GM12873 (cell line): ENCODE measurements at regions not wholly inside any gene's neighbourhood (a gene's known extent, or its start where the extent isn't known, plus 50 kb on each side); places are given as distances from the start of the nearest gene placed in this dataset.

ENCODE experiments used
- CTCF ChIP-seq: IDR thresholded peaks from 2 replicates; pipeline ENCODE4 v1.5.1; 2012; ENCODE audit warnings: low read depth, mild to moderate bottlenecking, moderate library complexity, low read length, control low read depth; ENCODE audit not compliant: insufficient read depth; ENCODE audit errors: missing control alignments

GRCh38 chr21:31531967-31532366 lies 127.5 kb upstream of the SOD1 start:
- TF ChIP-seq CTCF: no peak

GRCh38 chr21:31530897-31531705 lies 128.4 kb upstream of the SOD1 start:
- TF ChIP-seq CTCF: no peak

DNA sequence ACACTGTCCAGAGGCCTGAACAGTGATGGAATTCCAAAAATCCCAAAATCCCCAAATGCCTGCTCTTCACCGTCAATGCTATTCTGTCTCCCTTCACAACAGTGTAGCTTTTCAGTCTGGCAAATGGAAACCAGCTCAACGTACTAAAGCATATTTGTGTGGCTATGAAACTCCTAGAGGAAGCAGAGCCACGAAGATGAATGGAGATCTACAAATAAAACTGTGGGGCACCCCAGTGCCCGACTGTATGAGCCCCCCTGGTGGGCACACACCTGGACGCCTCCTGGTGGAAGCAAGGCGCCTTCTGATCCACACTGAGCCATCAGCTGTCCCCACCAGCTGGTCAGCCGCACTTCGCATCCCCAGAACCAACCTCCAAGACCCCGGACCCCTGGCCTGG lies 129.1 kb upstream of the SOD1 start:
- TF ChIP-seq CTCF: no peak

DNA sequence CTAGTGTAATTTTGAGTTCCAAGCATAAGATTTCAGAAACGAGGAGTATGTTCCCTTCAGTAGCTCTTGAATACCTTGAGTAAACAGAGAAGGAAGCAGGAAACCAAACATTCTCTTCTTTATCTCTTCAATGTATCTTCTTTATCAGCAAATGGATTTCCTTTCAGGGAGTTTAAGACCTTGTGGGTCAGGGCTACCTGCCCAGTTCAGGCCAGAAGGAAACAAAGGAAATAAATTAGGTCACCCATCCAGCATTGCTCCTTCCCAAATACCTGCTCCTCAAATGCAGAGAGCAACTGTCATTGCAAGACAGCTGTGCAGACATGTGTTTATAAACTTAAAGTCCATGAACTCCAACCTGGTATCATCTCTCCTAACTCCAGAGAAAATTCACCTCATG lies 130.1 kb upstream of the SOD1 start:
- TF ChIP-seq CTCF: no peak

DNA sequence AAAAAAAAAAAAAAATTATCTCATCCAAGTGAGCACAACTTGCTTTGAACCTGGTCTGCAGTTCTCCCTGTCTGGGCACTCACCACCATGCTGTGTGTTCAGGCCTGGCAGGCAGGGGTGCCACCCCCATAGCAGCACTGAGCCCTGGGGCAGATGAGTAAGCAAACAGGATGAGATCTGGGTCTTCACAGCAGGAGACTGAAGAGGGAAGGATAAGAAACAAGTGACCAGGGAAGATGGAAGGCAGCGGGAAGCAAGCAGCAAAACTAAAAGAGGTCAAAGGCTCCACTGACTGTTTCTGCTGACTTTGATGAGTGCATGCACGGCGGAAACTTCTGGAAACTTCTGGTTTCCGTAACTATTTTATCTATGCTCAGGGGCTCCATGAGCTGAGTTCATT lies 133.5 kb upstream of the SOD1 start:
- no peak for TF ChIP-seq CTCF

DNA sequence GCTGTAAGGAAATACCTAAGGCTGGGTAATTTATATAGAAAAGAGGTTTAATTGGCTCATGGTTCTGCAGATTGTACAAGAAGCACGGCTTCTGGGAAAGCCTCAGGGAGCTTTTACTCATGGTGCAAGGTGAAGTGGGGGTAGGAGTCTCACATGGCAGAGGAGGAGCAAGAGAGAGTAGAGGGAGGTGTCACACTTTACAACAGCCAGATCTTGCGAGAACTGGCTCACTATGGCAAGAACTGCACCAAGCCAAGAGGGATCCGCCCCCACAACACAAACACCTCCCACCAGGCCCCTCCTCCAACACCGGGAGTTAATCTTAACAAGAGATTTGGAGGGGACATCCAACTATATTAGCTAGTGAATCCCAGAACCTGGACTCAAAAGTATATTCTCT lies 135.4 kb upstream of the SOD1 start:
- TF ChIP-seq CTCF: no peak

DNA sequence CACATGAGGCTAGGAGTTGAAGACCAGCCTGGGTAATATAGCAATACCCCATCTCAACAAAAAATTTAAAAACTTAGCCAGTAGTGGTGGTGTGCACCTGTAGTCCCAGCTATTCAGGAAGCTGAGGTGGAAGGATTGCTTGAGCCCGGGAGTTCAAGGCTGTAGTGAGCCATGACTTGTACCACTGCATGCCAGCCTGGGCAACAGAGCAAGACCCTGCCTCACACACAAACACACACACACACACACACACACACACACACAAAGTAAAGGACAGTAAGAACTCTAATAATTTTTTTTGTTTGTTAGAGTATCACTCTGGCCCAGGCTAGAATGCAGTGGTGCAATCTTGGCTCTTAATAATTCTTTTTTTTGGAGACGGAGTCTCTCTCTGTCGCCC lies 138.0 kb upstream of the SOD1 start:
- no peak for TF ChIP-seq CTCF
